Spleen (tissue), 7 donors: ENCODE measurements at regions not wholly inside any gene's neighbourhood (a gene's known extent, or its start where the extent isn't known, plus 50 kb on each side); places are given as distances from the start of the nearest gene placed in this dataset.

Source experiments
- POLR2A ChIP-seq, 3 donors: fragments of 450-650 bp; IDR thresholded peaks; one replicate each; pipeline ENCODE4 v1.5.1; 2017; ENCODE audit warnings: antibody characterized with exemption in 3 of 3, mild to moderate bottlenecking in 1 of 3
- POLR2AphosphoS5 ChIP-seq, 3 donors: sonication (generic); formaldehyde crosslinking; IDR thresholded peaks; one replicate each; pipeline ENCODE4 v1.5.1; 2017; ENCODE audit warnings: antibody characterized with exemption in 3 of 3
- TF ChIP-seq, protein P1 (sequence below), 11 experiments: fragments of 200-600 bp in 7 of 11; fragments of 450-650 bp in 4 of 11; sonication (generic) in 4 of 11; IDR thresholded peaks in 8 of 11; conservative IDR thresholded peaks in 3 of 11; 1 replicate in 7 of 11; 2 replicates in 4 of 11; pipeline versions ENCODE4 v1.4.0 to v1.8.0; 2016 to 2021; ENCODE audit warnings: antibody characterized with exemption in 11 of 11, inconsistent platforms in 4 of 11, mild to moderate bottlenecking in 1 of 11
- donor health status: DM: no; HTN: no; CAD: no; lungs with moderate emphysema.
- donor health status: DM: no; HTN: no; CAD: no.
- donor health status: DM: no; HTN: no; CAD: no.

DNA sequence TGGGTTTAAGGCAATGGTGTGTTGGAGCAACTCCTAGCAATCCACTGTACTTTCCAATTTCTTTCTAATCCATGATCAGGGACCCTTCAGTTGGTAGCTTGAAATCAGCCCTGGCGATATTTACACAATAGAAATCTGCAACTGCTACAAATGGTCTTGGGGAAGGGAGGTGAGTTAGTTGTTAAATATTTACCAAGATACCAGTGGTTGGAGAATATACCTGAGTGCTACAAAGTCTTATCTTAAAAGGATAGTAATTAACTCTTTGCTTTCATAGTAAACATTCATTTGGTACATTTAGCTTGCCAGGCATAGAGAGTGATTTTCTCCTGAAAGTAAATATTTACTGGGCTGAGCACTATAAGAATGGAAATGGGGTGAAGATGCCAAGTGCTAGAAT is 568.2 kb downstream of the BCKDHB start:
- TF ChIP-seq, protein P1, sequence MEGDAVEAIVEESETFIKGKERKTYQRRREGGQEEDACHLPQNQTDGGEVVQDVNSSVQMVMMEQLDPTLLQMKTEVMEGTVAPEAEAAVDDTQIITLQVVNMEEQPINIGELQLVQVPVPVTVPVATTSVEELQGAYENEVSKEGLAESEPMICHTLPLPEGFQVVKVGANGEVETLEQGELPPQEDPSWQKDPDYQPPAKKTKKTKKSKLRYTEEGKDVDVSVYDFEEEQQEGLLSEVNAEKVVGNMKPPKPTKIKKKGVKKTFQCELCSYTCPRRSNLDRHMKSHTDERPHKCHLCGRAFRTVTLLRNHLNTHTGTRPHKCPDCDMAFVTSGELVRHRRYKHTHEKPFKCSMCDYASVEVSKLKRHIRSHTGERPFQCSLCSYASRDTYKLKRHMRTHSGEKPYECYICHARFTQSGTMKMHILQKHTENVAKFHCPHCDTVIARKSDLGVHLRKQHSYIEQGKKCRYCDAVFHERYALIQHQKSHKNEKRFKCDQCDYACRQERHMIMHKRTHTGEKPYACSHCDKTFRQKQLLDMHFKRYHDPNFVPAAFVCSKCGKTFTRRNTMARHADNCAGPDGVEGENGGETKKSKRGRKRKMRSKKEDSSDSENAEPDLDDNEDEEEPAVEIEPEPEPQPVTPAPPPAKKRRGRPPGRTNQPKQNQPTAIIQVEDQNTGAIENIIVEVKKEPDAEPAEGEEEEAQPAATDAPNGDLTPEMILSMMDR (IDR thresholded peaks at IDR 0.05 in 8 of 11, conservative IDR thresholded peaks at IDR 0.05 in 3 of 11) = no peak
- TF ChIP-seq POLR2A (IDR thresholded peaks at IDR 0.05) = no peak
- TF ChIP-seq POLR2AphosphoS5 (IDR thresholded peaks at IDR 0.05) = no peak
